Activated CD8-positive, alpha-beta memory T cell treated with anti-CD3 and anti-CD28 coated beads, Interleukin-2, amount 50 U/mL, for 1 hour (primary cell): ENCODE measurements at regions not wholly inside any gene's neighbourhood (a gene's known extent, or its start where the extent isn't known, plus 50 kb on each side); places are given as distances from the start of the nearest gene placed in this dataset.
"Not testable (repeated sequence)": the region's sequence is repeated elsewhere in the genome, so short reads cannot be mapped to it uniquely, and the experiment has no call there.

Experiments used
- DNase-seq: peaks from one replicate; pipeline ENCODE4 v3.0.0-alpha.2; 2020; ENCODE audit errors: extremely low read depth

DNA sequence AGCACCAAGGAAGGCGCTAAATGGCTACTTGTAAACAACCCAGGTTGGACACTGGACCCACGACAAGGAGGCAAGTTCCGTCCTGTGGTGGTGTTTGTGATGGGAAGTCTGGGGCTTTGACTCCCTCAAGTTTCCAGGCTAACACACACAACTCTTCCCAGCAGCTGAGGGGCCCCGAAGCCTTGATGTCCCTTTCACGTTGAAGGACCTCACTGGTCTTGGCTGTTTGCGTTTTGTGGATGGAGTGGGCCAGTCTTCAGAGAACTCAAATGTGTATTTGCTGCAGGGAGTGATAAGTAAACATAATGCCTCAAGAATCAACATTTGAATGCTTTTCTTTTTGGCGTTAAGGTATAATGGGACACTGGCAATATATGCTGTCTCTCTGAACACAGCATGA is 199.2 kb downstream of the TM9SF2 start:
- DNase-seq = no peak

DNA sequence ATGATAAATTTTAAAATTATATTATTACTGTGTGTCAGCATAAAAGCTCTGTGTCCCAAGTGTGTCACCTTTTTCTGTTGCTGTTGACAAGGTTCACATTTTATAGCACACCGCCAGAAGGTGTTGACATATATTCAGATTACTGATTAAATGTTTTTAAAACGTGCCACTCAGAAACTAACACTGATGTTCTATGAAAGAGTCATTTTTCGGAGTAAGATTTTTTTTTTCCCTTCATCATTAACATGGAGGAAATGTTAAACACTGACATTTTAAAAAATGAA is 197.5 kb downstream of the TM9SF2 start:
- DNase-seq = no peak

- no peak for DNase-seq
These were observed 196.9 kb downstream of the TM9SF2 start for GRCh38 chr13:99698010-99698815.

DNA sequence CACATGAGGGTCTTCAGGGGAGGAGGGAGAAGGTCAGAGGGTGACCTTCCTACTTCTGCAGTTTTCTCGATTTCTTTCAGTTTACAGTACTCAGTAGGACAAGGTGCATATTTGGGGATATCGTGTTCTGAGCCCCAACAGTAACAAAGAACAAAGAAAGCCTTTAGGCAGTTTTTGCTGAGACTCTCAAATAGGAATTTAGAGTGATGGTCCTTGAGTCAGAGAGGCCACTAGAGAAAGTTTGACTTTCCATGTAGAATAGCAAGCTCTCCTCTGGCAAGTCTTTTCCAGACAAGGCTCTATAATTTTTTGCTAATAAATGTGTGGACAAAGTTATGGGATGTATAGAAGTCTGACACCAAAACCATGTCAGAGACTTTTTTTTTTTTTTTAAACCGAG is 194.6 kb downstream of the TM9SF2 start:
- DNase-seq = no peak

DNA sequence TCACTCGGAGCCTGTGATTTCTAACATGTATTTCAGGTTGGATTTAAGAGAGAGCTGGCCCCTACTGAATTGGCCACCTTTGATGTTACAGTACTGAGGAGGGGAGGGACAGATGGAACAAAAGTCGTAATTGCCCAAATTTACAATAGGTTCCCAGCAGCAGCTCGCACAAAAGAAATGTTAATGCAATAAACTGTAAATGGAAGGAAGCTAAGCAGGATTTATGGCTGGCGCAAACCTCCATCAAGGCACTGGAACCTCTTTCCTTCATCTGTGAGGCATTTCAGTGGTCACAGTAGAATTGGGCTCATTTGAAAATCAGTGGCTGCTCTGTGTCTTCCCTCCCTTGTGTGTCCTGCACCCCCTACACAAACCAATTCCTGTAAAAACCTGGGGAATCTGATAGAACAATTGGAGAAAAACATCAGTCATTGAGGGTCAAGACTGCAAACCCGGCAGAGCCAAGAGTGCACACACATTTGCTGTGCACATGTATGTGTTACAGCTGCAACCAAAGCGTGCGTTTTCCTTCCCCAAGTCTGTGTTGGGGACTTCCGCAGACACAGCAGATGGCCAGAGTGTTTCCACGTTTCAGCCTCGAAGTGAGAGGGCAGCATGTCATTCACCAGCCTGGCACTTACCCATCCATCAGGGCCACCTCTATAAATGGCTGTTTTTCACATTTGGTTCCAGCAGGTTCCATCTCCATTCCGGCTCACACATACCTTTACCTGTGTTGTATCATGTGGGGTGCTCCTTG is 192.8 kb downstream of the TM9SF2 start:
- no peak for DNase-seq

GRCh38 chr13:99693351-99693750 is 192.1 kb downstream of the TM9SF2 start:
- no peak for DNase-seq

- no peak for DNase-seq
These were observed 191.6 kb downstream of the TM9SF2 start for GRCh38 chr13:99692854-99693253.

GRCh38 chr13:99691552-99691951 is 190.3 kb downstream of the TM9SF2 start:
- no peak for DNase-seq

- DNase-seq = no peak
These were observed 189.3 kb downstream of the TM9SF2 start for GRCh38 chr13:99690426-99691174.

- DNase-seq = no peak
These were observed 188.7 kb downstream of the TM9SF2 start for GRCh38 chr13:99689955-99690354.

DNA sequence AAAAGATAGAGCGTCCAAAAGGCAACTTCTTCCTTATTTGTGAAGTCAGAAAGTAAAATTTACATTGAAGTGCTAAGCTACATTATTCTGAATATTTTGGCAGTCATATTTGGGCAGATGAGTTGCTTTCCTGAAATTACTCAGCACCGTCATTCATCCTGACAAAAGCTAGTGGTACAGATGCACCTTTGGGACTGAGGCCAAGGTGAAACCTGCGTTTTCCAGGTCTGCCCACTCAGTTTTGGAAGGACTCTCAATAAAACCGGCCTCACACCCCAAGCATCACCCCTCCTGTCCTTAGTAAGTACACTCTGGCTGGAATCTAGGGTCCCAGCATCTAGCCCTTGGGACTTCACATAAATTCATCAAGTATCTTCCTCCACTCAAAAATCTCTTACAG is 187.5 kb downstream of the TM9SF2 start:
- DNase-seq = no peak

DNA sequence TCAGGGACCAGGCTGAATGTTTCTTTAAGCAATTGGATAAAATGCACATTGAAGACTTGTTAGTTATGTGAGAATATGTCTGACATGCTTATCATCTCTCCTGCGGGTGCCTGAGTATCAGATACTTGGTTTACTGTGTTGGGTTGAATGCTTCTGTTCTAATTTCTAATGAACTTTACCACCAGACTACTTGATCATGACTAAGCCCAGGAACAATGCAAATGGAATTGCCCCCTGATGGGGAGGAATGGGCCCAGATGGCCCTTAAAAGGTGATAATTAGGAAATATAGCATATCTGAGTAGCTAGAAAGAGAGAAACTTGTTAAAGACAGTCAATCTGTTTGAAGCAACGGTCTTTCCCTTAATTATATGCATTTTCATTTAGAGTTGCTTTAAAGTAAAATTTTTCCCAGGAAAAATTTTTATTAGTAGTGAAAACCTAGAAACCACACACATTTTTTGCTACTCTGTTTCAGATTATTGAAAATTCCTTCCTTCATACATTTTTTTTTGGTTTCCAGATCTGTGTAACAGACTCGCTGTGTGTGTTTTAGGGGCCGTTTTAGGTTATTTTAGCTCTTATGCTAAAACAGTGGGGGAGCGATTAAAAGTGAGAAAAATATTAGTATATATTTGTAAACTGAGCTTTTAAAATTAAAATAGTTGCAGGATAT is 186.6 kb downstream of the TM9SF2 start:
- no peak for DNase-seq

DNA sequence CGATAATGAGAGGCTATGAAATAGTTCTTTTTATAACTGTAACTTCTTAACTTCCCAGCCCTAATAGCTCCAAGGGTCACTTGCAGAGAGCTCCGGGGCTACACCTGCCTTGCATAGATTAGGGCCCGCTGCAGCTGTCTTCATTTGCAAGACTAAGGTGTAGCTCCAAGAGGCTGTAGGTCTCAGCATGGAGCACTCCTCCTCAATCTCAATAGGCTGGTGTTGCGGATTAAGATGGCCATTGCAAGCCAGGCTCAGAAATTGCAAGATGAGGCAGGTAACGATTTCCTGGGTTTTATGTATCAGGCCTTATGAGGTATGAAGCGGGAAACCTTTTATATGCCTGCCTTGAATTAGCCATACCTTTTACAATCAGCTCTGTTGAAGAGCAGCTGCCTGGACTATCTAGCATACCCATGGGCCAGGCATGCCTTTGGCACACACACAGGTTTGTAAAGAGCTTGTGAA is 185.7 kb downstream of the TM9SF2 start:
- no peak for DNase-seq

DNA sequence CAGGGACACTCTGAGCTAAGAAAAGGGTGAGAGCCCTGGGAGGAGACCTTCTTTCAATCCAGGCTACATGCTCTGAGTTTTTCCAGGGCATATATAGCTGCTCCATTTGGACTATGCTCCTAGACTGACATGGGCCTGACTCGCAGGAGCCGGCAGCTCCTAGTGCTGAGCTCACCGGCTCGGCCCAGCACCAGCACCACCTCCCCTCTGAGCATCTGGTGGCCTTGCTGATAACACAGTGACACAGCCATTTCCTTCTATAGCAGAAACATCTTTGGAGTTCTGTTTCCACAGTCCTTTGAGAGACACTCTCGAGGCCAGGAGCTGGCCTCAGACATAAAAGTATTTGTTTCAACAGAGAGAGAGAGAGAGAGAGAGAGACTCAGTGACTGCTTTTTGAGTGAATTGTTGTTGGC is 184.9 kb downstream of the TM9SF2 start:
- DNase-seq = no peak

DNA sequence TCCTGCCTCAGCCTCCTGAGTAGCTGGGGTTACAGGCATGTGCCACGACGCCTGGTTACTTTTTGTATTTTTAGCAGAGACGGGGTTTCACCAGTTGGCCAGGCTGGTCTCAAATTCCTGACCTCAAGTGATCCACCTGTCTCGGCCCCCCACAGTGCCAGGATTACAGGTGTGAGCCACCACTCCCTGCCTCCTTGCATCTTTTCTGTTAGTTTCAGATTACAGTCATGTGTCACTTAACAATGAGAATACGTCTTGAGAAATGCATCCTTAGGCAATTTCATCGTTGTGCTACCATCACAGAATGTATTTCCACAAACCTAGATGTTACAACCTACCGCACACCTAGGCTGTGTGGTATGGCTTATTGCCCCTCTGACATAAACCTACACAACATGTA is 180.4 kb downstream of the TM9SF2 start:
- DNase-seq = no peak

DNA sequence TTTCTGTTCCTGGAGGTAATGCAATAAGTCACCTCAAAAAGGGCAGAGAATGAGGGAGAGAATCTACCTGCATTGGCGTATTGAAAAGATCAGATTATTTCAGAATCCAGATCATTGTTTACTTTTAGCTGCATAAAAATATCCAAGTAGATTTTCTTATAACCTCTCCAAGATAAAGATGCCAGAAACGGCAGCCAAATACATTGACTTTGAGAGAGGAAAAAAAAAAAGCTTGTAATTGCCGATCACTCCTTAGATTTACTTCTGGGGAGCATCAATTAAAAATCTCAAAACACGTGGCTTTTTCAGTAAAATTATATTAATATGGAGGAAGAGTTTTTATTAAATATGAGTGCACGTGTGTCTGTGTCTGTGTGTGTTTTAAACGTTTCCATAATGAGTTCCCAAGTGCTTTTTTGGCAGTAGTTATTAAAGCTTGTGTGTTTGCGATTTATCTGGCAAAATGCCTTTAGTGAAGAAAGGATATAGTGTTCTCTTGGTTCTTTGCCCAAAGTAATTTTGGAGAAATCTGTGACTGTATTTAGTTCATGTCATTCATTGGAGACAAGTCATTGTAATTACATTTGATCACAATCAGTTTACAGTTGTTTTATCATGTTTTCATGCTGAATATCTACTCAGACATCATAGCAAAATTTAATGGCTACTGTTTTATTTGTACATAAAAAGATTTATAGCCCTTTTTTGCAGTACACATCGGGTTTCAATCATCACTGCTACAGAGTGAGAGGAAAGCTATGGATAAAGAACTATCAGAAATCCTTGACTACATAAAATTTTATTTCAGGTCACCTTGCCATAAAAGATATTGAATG is 176.1 kb downstream of the TM9SF2 start:
- no peak for DNase-seq

GRCh38 chr13:99671746-99672145 is 170.5 kb downstream of the TM9SF2 start:
- no peak for DNase-seq

DNA sequence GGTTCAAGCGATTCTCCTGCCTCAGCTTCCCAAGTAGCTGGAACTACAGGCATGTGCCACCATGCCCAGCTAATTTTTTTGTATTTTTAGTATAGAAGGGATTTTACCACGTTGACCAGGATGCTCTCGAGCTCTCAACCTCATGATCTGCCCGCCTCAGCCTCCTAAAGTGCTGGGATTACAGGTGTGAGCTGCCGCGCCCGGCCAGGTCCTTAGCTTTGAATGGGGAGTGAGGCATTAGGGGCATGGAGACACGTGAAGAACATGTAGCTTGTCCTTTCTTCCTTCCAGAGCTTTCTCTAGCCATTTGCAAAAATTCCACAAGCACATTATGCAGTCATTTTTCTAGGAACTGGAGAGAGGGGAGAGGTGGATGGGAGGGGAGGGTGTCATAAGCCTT is 167.8 kb downstream of the TM9SF2 start:
- not testable (repeated sequence) for DNase-seq

DNA sequence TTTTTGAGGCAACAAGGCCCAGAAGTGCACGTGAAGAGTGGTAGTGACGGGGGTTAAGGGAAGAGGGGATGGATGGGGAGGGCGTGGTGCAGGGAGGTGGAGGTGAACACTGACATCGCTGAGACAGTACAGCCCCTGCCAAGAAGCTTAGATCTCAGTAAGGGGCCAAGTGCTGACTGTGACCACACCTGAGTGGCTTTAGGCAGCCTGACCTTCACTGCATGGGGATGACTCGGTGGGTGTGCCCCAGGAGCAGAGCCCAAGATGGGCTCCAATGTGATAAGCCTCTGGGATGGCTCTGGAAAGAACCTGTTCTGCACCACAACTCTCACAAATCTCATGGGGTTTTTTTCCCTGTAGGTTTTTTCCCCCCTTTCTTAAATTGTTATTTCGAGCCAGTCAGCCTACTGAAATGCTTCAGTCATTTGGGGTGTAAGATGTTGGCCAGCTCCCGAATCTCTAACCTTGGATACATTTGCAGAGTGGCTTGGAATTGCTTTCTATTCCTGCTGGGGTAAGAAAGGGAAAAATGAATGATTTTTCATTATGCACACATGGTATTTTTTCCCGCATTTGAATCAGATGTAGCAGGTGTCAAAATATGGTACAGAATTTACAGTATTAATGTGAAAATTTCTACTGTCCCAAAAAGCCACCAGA is 165.0 kb downstream of the TM9SF2 start:
- no peak for DNase-seq

DNA sequence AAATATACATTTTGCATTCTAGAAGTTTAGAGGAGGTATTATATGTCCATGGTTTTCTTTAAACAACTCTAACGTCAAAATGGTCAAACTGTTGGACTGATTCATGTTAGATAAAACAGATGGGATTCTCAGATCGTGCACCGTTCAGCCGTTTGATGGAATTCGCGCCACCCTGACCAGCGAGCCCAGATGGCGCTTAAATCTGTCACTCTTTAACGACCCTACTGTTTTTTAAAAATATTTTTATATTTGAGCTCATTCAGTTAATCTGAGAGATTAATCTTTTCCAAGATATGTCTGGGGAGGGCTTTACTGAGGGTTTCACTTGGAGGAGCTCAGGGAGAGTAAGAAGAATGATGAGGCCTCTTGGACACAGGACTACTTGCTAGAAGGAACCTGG is 164.4 kb downstream of the TM9SF2 start:
- no peak for DNase-seq

DNA sequence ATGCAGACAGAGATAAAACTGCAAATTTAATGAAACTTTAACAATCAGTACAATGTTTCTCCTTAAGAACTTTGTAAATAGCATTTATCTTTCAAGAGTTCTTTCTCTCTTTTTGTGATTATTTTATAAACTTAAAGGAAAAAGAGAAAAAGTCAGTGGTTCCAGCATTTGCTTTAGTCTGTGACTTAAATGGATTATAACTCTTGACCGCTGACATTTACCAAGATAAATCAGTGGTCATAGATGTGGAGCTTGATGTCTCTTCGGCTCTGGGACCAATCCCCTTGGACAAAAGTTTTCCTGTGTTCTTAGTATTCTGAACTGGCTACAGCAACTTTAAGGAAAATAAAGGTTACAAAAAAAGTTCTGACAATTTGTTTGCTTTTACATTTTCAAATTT is 162.6 kb downstream of the TM9SF2 start:
- DNase-seq = no peak
